ENCODE measurements at regions not wholly inside any gene's neighbourhood (a gene's known extent, or its start where the extent isn't known, plus 50 kb on each side); places are given as distances from the start of the nearest gene placed in this dataset.

DNA sequence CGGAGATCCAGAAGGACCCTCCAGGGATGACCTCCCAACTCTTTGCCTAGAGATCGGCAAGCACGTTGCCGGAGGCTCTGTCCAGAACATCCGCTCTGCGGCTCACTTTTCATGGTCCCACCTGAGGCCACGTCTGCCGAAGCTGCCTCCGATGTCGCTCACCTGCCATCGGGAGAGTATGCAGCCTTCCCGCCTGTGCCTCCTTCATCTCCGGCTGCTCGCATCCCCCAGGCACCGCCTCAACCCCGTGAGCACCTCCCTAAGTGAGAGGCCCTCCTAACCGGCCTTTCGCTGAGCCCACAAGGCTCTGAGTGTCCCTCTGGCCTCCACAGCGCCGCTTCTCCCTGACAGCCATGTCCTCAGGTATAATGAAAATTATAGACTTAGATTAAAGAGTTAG lies 275.1 kb downstream of the EFNB2 start:
- no peak for DNase-seq (ENCODE audit: low spot score in 2 of 2)
- Histone ChIP-seq H3K36me3 (no peaks in the 10 kb centered on the region), H3K27ac (no peak overlapping the region), H3K9me3 (peaks cover 6 to 9% of the 10 kb centered on the region in 2 donors), H3K4me1 (no peaks in the 10 kb centered on the region), H3K27me3 (no peaks in the 10 kb centered on the region), H3K4me3 (no peak overlapping the region)
- intact Hi-C loops (cut with DNase I) = no loop called here
- TF ChIP-seq, protein P1, sequence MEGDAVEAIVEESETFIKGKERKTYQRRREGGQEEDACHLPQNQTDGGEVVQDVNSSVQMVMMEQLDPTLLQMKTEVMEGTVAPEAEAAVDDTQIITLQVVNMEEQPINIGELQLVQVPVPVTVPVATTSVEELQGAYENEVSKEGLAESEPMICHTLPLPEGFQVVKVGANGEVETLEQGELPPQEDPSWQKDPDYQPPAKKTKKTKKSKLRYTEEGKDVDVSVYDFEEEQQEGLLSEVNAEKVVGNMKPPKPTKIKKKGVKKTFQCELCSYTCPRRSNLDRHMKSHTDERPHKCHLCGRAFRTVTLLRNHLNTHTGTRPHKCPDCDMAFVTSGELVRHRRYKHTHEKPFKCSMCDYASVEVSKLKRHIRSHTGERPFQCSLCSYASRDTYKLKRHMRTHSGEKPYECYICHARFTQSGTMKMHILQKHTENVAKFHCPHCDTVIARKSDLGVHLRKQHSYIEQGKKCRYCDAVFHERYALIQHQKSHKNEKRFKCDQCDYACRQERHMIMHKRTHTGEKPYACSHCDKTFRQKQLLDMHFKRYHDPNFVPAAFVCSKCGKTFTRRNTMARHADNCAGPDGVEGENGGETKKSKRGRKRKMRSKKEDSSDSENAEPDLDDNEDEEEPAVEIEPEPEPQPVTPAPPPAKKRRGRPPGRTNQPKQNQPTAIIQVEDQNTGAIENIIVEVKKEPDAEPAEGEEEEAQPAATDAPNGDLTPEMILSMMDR (IDR thresholded peaks at IDR 0.05) = no peak

DNA sequence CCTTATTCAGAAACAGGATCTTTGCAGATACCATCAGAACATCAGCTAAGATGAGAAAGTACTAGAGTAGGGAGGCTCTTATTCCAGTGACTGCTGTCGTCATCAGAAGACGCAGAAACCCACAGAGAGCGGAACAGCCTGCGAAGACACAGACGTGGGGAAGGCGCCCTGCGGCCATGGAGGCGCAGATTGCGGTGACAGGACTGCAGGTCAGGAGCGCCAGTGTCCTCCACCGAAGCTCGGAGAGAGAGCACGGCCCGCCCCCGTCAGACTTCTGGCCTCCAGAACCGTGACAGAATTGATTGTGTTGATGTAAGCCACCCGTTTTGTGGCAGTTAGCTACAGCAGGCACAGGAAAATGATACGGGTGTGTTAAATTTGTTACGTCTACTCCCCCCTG lies 275.5 kb downstream of the EFNB2 start:
- TF ChIP-seq, protein P1 (IDR thresholded peaks at IDR 0.05) = no peak
- no peaks in the 10 kb centered on the region for H3K36me3 ChIP-seq
- no peaks in the 10 kb centered on the region for H3K27me3 ChIP-seq
- H3K27ac ChIP-seq = no peak overlapping the region
- no peaks in the 10 kb centered on the region for H3K4me1 ChIP-seq
- H3K9me3 ChIP-seq = peaks cover 6 to 9% of the 10 kb centered on the region in 2 donors
- no peak overlapping the region for H3K4me3 ChIP-seq
- DNase-seq (ENCODE audit: low spot score in 2 of 2) = no peak
- intact Hi-C loops (cut with DNase I) = no loop called here

DNA sequence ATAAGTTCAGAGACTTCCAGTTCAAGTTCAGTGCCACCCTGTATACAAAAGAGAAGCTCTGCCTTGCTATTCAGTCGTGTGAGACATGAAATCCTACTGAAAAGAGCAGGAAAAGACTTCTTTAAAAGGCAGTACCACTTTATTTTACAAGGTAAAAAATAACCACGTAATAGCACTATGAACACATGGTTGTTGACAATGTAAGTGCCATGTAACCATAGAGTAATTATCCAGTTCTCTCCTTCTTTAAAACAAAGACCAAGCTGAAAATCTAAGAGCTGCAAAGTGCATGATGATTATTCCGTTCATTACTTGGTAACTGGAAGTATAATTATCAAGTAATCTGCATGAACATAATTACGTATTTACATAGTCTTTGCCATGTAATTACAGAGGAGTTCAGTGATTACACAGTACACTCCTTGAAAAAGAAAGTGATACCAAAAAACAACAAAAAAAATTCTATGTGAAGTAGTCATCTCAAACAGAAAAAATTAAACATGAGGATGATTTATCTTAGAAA lies 288.7 kb downstream of the EFNB2 start:
- H3K4me3 ChIP-seq = no peak overlapping the region
- intact Hi-C loops (cut with DNase I) = no loop called here
- no peak for DNase-seq (ENCODE audit: low spot score in 2 of 2)
- no peaks in the 10 kb centered on the region for H3K27me3 ChIP-seq
- no peaks in the 10 kb centered on the region for H3K4me1 ChIP-seq
- TF ChIP-seq, protein P1 (IDR thresholded peaks at IDR 0.05) = no peak
- no peak overlapping the region for H3K27ac ChIP-seq
- H3K9me3 ChIP-seq = no peaks in the 10 kb centered on the region
- no peaks in the 10 kb centered on the region for H3K36me3 ChIP-seq

DNA sequence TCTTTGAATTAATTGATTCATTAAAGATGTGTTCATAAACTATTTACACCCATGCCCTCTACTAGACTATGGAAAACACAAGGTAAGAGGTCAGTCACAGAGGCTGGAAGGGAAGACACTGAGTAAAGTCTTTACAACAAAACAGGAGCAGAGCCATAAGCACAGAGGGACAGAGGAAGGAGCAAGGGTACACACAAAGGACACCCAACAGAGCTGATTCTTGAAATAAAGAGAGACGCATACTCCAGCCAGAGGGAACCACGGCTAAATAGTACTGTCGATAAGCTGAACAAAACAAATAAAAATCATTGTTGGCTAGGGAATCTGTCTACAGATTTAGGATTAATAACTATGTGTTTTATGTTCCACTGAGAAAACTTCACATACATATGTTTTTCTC lies 289.2 kb downstream of the EFNB2 start:
- intact Hi-C loops (cut with DNase I) = no loop called here
- H3K27ac ChIP-seq = no peak overlapping the region

DNA sequence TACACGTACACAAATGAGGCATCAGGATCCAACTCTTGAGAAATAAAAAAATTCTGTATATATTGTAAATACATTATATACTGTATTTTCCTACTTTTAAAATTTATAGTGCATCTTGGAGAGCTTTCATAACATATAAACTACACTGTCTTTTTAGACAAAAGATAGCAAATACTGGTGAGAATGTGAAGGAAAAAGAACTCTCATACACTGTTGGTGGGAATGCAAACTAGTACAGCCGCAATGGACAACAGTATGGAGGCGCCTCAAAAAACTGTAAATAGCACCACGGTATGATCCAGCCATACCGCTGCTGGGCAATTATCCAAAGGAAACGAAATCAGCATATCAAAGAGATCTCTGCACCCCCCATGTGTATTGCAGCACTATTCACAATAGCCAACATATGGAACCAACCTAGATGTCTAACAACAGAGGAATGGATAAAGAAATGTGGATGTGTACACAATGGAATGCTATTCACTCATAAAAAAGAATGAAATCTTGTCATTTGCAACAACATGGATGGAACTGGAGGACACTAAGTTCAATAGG lies 292.4 kb downstream of the EFNB2 start:
- no peaks in the 10 kb centered on the region for H3K36me3 ChIP-seq
- no peaks in the 10 kb centered on the region for H3K9me3 ChIP-seq
- intact Hi-C loops (cut with DNase I) = no loop called here
- H3K27ac ChIP-seq = no peak overlapping the region
- no peak overlapping the region for H3K4me3 ChIP-seq
- no peak for DNase-seq (ENCODE audit: low spot score in 2 of 2)
- no peaks in the 10 kb centered on the region for H3K4me1 ChIP-seq
- no peaks in the 10 kb centered on the region for H3K27me3 ChIP-seq
- TF ChIP-seq, protein P1 (IDR thresholded peaks at IDR 0.05) = no peak

More for the DNA sequence above, 289.2 kb downstream of the EFNB2 start:
- Histone ChIP-seq H3K4me3 (no peak overlapping the region), H3K9me3 (no peaks in the 10 kb centered on the region), H3K4me1 (no peaks in the 10 kb centered on the region), H3K36me3 (no peaks in the 10 kb centered on the region), H3K27me3 (no peaks in the 10 kb centered on the region)
- TF ChIP-seq, protein P1 (IDR thresholded peaks at IDR 0.05) = no peak
- no peak for DNase-seq (ENCODE audit: low spot score in 2 of 2)

All from ascending aorta (tissue), 2 donors.